HUES48 (cell line): ENCODE measurements at regions not wholly inside any gene's neighbourhood (a gene's known extent, or its start where the extent isn't known, plus 50 kb on each side); places are given as distances from the start of the nearest gene placed in this dataset.

Source experiments
- H3K27ac ChIP-seq: one replicate; pipeline ENCODE4 v1.7.0; 2013; ENCODE audit warnings: low read depth, low read length, inconsistent platforms
- H3K27me3 ChIP-seq: 2 replicates; pipeline ENCODE4 v1.6.1; 2013; ENCODE audit warnings: mild to moderate bottlenecking, low read length; ENCODE audit not compliant: control insufficient read depth, insufficient read depth
- H3K36me3 ChIP-seq: 2 replicates; pipeline ENCODE4 v1.6.1; 2013; ENCODE audit warnings: low read length; ENCODE audit not compliant: control insufficient read depth, insufficient read depth
- H3K4me1 ChIP-seq: 2 replicates; pipeline ENCODE4 v1.6.1; 2013; ENCODE audit warnings: mild to moderate bottlenecking, low read length; ENCODE audit not compliant: control insufficient read depth, insufficient read depth
- H3K4me3 ChIP-seq: 2 replicates; pipeline ENCODE4 v1.5.1; 2013; ENCODE audit warnings: mild to moderate bottlenecking, low read depth, low read length
- H3K9ac ChIP-seq: 2 replicates; pipeline ENCODE4 v1.6.1; 2013; ENCODE audit warnings: mild to moderate bottlenecking, low read depth, low read length, moderate library complexity
- H3K9me3 ChIP-seq: 2 replicates; pipeline ENCODE4 v1.6.1; 2013; ENCODE audit warnings: low read length; ENCODE audit not compliant: control insufficient read depth, insufficient read depth

GRCh38 chr4:18198653-18199052 lies 177.1 kb upstream of the LCORL start:
- Histone ChIP-seq H3K4me3 (no peak overlapping the region), H3K9ac (no peak overlapping the region), H3K36me3 (no peaks in the 10 kb centered on the region), H3K27me3 (no peaks in the 10 kb centered on the region), H3K27ac (no peak overlapping the region), H3K4me1 (no peaks in the 10 kb centered on the region), H3K9me3 (no peaks in the 10 kb centered on the region)

GRCh38 chr4:18197467-18197866 lies 175.9 kb upstream of the LCORL start:
- H3K9me3 ChIP-seq: no peaks in the 10 kb centered on the region

GRCh38 chr4:18194278-18194677 lies 172.7 kb upstream of the LCORL start:
- no peaks in the 10 kb centered on the region for H3K4me1 ChIP-seq
- no peaks in the 10 kb centered on the region for H3K27me3 ChIP-seq
- no peak overlapping the region for H3K9ac ChIP-seq
- H3K9me3 ChIP-seq: no peaks in the 10 kb centered on the region
- H3K27ac ChIP-seq: no peak overlapping the region
- no peaks in the 10 kb centered on the region for H3K36me3 ChIP-seq
- no peak overlapping the region for H3K4me3 ChIP-seq

More at GRCh38 chr4:18197467-18197866, 175.9 kb upstream of the LCORL start:
- Histone ChIP-seq H3K27me3 (no peaks in the 10 kb centered on the region), H3K27ac (no peak overlapping the region), H3K36me3 (no peaks in the 10 kb centered on the region), H3K4me3 (no peak overlapping the region), H3K4me1 (no peaks in the 10 kb centered on the region), H3K9ac (no peak overlapping the region)

GRCh38 chr4:18192901-18193300 lies 171.3 kb upstream of the LCORL start:
- Histone ChIP-seq H3K36me3 (no peaks in the 10 kb centered on the region), H3K27ac (no peak overlapping the region), H3K27me3 (no peaks in the 10 kb centered on the region), H3K9ac (no peak overlapping the region), H3K4me1 (no peaks in the 10 kb centered on the region), H3K4me3 (no peak overlapping the region), H3K9me3 (no peaks in the 10 kb centered on the region)

GRCh38 chr4:18185491-18185890 lies 163.9 kb upstream of the LCORL start:
- H3K9ac ChIP-seq: no peak overlapping the region
- 0 out of 2 replicates have a peak, but pooled peaks cover 3% of the 10 kb centered on the region for H3K4me1 ChIP-seq
- H3K27ac ChIP-seq: no peak overlapping the region
- H3K4me3 ChIP-seq: no peak overlapping the region
- H3K36me3 ChIP-seq: no peaks in the 10 kb centered on the region
- no peaks in the 10 kb centered on the region for H3K9me3 ChIP-seq
- no peaks in the 10 kb centered on the region for H3K27me3 ChIP-seq

- Histone ChIP-seq H3K9me3 (no peaks in the 10 kb centered on the region), H3K27me3 (no peaks in the 10 kb centered on the region), H3K27ac (no peak overlapping the region), H3K4me1 (0 out of 2 replicates have a peak, but pooled peaks cover 3% of the 10 kb centered on the region), H3K36me3 (no peaks in the 10 kb centered on the region), H3K4me3 (no peak overlapping the region), H3K9ac (no peak overlapping the region)
Observed at GRCh38 chr4:18180892-18181291, 159.3 kb upstream of the LCORL start.

GRCh38 chr4:18180122-18180521 lies 158.6 kb upstream of the LCORL start:
- Histone ChIP-seq H3K4me3 (no peak overlapping the region), H3K36me3 (no peaks in the 10 kb centered on the region), H3K9ac (no peak overlapping the region), H3K4me1 (0 out of 2 replicates have a peak, but pooled peaks cover 3% of the 10 kb centered on the region), H3K27ac (no peak overlapping the region), H3K27me3 (no peaks in the 10 kb centered on the region), H3K9me3 (no peaks in the 10 kb centered on the region)

- H3K36me3 ChIP-seq: no peaks in the 10 kb centered on the region
- H3K27me3 ChIP-seq: no peaks in the 10 kb centered on the region
- H3K4me3 ChIP-seq: no peak overlapping the region
- H3K9me3 ChIP-seq: no peaks in the 10 kb centered on the region
- H3K27ac ChIP-seq: no peak overlapping the region
- no peaks in the 10 kb centered on the region for H3K4me1 ChIP-seq
- H3K9ac ChIP-seq: no peak overlapping the region
Observed at GRCh38 chr4:18171896-18172295, 150.3 kb upstream of the LCORL start.

- Histone ChIP-seq H3K27me3 (no peaks in the 10 kb centered on the region), H3K9ac (no peak overlapping the region), H3K9me3 (no peaks in the 10 kb centered on the region), H3K36me3 (no peaks in the 10 kb centered on the region), H3K4me1 (no peaks in the 10 kb centered on the region), H3K27ac (no peak overlapping the region), H3K4me3 (no peak overlapping the region)
Observed at GRCh38 chr4:18167831-18168230, 146.3 kb upstream of the LCORL start.

GRCh38 chr4:18166925-18167324 lies 145.4 kb upstream of the LCORL start:
- no peak overlapping the region for H3K9ac ChIP-seq
- H3K27ac ChIP-seq: no peak overlapping the region
- no peaks in the 10 kb centered on the region for H3K36me3 ChIP-seq
- no peaks in the 10 kb centered on the region for H3K4me1 ChIP-seq
- H3K4me3 ChIP-seq: no peak overlapping the region
- no peaks in the 10 kb centered on the region for H3K27me3 ChIP-seq
- H3K9me3 ChIP-seq: no peaks in the 10 kb centered on the region; the same call in 1 of the 2 replicates

- no peaks in the 10 kb centered on the region; the same call in 1 of the 2 replicates for H3K9me3 ChIP-seq
- H3K36me3 ChIP-seq: no peaks in the 10 kb centered on the region
- H3K27ac ChIP-seq: no peak overlapping the region
- H3K4me1 ChIP-seq: no peaks in the 10 kb centered on the region
- H3K4me3 ChIP-seq: no peak overlapping the region
- H3K9ac ChIP-seq: no peak overlapping the region
- H3K27me3 ChIP-seq: no peaks in the 10 kb centered on the region
Observed at GRCh38 chr4:18162453-18162852, 140.9 kb upstream of the LCORL start.
